HG03469 (cell line): ENCODE measurements at regions not wholly inside any gene's neighbourhood (a gene's known extent, or its start where the extent isn't known, plus 50 kb on each side); places are given as distances from the start of the nearest gene placed in this dataset.

Experiments
- ATAC-seq: cut with Tn5 transposase; IDR thresholded peaks from one replicate; pipeline ENCODE4 v1.9.1; 2021; ENCODE audit warnings: mild to moderate bottlenecking, moderate library complexity, moderate number of reproducible peaks; ENCODE audit not compliant: unreplicated experiment

DNA sequence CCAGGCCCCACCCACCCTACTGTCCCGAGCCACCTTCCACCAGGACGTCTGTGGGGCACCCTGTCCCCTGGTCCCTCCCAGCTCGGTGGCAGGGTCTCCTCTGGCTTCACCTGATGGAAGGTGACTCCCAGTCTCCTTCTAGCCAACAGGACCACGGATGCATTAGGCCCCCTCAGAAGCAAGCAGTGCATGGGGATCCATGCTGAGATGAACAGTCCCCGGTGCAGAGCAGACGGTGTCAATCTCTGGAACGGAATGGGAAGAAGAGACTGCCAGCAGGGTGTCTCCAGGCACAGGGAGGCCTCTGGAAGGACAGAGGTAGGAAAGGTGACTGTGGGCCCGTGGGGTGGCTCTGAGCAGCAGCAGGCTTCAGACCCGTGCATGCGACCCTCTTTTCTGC, 65.2 kb upstream of the FZD7 start:
- ATAC-seq, result no peak

- no peak for ATAC-seq
Observed at GRCh38 chr2:201969241-201969937, 64.3 kb upstream of the FZD7 start.

DNA sequence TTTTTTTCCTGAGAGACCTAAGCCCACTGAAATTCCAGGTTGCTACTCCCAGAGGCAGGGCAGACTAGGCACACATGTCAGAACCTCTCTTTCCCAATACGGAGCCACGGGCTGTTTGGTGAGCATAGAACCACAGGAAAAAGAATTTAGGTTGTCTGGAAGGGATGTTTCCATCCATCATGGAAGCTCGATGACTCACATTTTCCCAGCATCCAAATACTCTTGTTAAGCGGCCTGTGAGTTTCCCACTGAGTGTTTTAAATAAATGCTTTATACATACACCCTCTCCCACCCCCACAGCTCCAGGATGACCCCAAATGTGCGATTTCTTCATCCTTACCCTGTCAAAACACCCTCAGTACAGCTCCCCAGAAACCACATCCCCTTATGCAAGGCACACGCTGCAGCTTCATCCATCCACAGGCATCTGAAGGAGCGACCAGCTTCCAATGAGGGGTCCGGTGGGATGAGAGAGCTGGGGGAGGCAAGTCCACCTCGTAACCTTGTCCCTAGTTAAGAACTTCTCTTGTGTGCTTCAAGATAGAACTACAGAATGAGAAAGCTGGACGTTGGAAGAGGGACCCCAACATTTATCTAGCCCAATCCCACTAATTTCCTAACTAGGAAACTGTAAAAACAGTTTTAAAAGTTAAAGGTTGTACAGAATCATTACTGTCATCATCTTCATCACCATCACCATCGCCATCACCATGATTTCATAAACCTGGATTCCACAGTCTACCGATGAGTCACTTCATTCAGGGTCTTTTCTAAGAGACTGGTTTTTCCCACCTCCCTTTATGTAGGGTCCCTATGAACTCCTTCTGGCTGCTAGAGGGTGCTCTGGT, 63.5 kb upstream of the FZD7 start:
- ATAC-seq, result no peak

GRCh38 chr2:201970786-201971108, 62.9 kb upstream of the FZD7 start:
- no peak for ATAC-seq

GRCh38 chr2:201971531-201972228, 62.0 kb upstream of the FZD7 start:
- ATAC-seq, result no peak

- no peak for ATAC-seq
Observed at GRCh38 chr2:201972621-201973255, 60.9 kb upstream of the FZD7 start.

DNA sequence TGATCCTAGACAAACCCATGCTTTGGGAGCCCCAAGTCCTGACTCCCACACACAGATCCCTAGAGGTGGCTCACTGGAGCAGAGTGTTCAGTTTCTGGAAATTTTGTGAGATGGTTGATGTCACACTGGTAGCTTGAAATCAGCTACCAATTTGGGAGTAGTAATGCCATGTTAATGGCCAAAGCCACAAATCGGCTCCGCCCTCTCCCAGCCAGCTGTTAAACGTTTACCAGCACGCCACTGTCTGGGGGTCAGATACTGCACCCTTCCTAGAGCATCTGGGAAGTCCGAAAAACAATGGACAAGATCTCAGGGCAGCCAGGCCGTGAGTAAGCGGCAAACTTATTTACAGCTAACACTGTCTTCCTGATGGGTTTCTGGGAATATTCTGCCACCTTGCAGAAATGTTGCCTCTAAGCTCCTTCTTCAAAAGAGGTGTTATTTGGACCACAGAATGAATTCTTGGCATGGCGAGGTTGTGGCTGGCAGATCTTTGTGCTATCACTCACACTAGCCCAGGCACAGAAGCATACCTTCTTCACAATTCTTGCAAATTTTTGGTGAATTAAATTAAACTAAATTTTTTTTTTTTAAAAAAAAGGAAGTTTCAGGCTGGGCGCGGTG, 60.2 kb upstream of the FZD7 start:
- no peak for ATAC-seq

GRCh38 chr2:201974171-201975100, 59.2 kb upstream of the FZD7 start:
- ATAC-seq, result no peak

DNA sequence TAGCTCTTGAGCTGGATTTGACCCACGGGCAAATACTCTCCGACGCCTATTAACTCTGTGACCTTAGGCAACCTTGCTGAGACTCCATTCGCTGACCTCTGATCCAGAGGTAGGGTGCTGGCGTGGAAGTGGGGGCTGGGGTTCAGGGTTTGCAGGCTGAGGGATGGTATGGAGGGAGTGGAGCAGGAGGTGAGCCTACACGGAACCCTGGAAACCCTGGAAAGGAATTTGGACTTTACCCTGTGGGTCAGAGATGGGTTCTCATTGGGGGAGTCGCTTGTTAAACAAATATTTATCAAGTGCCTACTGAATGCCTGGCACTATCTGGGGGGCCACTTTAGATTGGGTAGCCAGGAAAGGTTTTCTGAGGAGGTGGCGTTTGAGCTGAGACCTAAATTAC, 58.2 kb upstream of the FZD7 start:
- no peak for ATAC-seq

GRCh38 chr2:201975964-201976612, 57.6 kb upstream of the FZD7 start:
- no peak for ATAC-seq

GRCh38 chr2:201977651-201978050, 56.0 kb upstream of the FZD7 start:
- no peak for ATAC-seq

- ATAC-seq, result no peak
Observed at GRCh38 chr2:201978333-201978732, 55.3 kb upstream of the FZD7 start.

- no peak for ATAC-seq
Observed at GRCh38 chr2:201978986-201979385, 54.7 kb upstream of the FZD7 start.

- ATAC-seq, result peak; percentile 55
Observed at GRCh38 chr2:201980389-201980821, 53.2 kb upstream of the FZD7 start.

GRCh38 chr2:201980946-201981345, 52.7 kb upstream of the FZD7 start:
- ATAC-seq, result no peak

DNA sequence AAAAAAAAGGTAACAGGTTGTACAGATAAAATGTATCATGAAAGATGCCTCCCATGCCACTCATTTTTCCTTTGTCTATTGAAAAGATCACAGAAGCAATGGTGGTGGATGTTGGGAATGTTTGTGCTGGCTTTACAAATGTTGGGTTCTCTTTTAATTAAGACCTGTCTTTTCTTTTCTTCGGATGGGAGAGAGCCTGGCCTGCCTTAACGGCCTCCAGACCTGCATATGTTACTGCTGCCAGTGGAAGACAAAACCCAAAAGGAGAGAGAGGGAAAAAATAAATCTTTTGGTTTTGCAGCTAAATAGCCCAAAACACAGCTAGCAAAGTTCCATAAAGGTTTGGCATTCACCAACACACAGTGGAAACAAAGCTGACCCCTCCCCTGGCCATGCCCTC, 50.5 kb upstream of the FZD7 start:
- ATAC-seq, result no peak

GRCh38 chr2:201983800-201984199, 49.9 kb upstream of the FZD7 start:
- no peak for ATAC-seq
